NCI-H1436 (cell line): ENCODE measurements at regions not wholly inside any gene's neighbourhood (a gene's known extent, or its start where the extent isn't known, plus 50 kb on each side); places are given as distances from the start of the nearest gene placed in this dataset.
"Not testable (repeated sequence)": the region's sequence is repeated elsewhere in the genome, so short reads cannot be mapped to it uniquely, and the experiment has no call there.

Source experiments
- DNase-seq: peaks from one replicate; lab custom pipeline; 2025; lab: John Stamatoyannopoulos, UW

DNA sequence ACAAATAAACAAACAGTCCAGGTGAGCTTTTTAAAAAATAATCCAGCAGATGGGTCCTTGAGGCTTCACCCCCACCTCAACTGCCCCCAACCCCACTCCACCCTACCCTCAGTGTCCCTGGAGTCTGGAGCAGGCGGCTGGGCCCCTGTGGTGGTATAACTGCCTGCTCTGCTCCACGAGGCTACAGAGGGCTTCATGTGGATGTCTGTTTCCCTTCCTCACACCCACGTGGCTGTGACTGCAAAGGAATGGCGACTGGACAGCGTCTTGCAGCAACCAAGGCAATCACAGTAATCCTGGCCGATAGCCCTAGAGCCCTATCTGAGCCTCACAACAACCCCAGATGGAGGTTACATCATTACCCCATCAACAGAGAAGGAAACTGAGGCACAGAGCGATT, 76.5 kb downstream of the SLC2A10 start:
- no peak for DNase-seq

GRCh38 chr20:46786566-46786965, 77.1 kb downstream of the SLC2A10 start:
- no peak for DNase-seq

- DNase-seq, result peak; percentile 9
Measured at GRCh38 chr20:46787991-46788762, 78.7 kb downstream of the SLC2A10 start.

DNA sequence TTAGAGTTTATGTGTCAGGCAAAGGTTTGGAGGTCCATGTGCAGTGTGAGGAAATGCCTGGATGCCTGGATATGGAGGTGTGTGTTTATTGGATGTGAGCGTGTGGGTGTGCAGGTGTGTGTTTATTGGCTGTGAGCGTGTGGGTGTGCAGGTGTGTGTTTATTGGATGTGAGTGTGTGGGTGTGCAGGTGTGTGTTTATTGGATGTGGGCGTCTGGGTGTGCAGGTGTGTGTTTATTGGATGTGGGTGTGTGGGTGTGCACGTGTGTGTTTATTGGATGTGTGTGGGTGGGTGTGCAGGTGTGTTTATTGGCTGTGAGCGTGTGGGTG, 79.3 kb downstream of the SLC2A10 start:
- DNase-seq, result not testable (repeated sequence)

GRCh38 chr20:46789339-46790028, 80.0 kb downstream of the SLC2A10 start:
- DNase-seq, result no peak

DNA sequence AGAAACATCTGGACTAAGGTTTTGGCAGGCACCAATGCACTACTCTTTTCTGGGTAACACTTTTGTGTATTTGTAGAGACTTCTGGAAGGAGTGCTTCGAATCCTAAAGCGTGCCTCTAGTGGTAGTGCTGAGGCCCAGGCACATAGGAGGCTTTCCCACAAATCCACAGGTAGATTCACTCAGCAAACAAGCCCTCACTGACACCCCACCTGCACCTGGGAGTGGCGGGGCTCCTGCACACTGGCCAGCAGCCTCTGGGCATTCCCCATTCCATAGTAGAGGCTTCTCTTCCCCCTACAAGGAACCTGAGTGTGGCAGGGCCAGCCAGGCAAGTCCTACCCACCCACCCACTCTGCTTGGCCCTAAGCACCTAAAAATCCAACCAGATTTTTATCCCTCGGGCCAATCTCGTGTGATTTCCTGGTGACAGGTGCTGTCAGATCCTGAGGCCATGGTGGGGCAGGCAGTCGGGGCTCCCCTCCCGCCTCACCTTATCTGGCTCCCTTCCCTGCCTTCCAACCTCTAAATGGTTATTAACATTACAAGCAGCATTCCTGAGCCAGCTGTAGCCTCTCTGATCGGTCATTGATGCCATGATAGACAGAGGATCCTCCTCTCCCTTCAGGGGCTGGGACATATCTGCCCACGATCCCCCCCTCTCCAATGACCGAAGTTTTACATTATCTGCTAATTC, 82.4 kb downstream of the SLC2A10 start:
- no peak for DNase-seq

- DNase-seq, result no peak
Measured at GRCh38 chr20:46797206-46797605, 87.8 kb downstream of the SLC2A10 start.

GRCh38 chr20:46798430-46798829, 89.0 kb downstream of the SLC2A10 start:
- DNase-seq, result no peak

GRCh38 chr20:46799781-46800408, 90.4 kb downstream of the SLC2A10 start:
- DNase-seq, result peak; percentile 23

GRCh38 chr20:46800409-46800804, 91.0 kb downstream of the SLC2A10 start:
- DNase-seq, result no peak

- DNase-seq, result no peak
Measured at GRCh38 chr20:46801003-46801702, 91.7 kb downstream of the SLC2A10 start.

DNA sequence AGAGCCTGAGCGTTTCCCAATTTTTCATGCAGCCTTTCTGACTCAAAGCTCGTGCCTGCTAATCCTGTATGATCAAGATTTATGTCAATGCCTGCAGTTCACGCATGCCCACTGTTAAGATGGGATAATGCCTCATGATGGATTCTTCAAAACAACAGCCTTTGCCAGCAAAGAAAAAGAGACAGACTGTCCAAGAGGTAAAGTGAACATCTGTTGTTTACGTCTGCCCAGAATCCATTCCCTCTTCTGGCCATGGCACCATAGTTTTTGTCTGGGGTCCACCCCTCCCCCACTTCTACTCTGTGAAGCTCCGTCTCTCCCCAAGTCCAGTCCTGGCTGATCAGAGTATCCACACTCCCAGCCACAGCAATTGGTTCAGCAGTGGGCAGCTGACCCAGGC, 91.9 kb upstream of the EYA2 start:
- DNase-seq, result no peak

- no peak for DNase-seq
Measured at GRCh38 chr20:46803123-46804020, 91.3 kb upstream of the EYA2 start.

- DNase-seq, result no peak
Measured at GRCh38 chr20:46804126-46804525, 90.5 kb upstream of the EYA2 start.

- no peak for DNase-seq
Measured at GRCh38 chr20:46805836-46806235, 88.8 kb upstream of the EYA2 start.

- no peak for DNase-seq
Measured at GRCh38 chr20:46807998-46808397, 86.6 kb upstream of the EYA2 start.

- DNase-seq, result no peak
Measured at GRCh38 chr20:46808565-46808964, 86.1 kb upstream of the EYA2 start.

- no peak for DNase-seq
Measured at GRCh38 chr20:46809706-46810360, 84.8 kb upstream of the EYA2 start.

GRCh38 chr20:46810448-46811223, 84.0 kb upstream of the EYA2 start:
- DNase-seq, result peak; percentile 57
